ENCODE measurements at regions not wholly inside any gene's neighbourhood (a gene's known extent, or its start where the extent isn't known, plus 50 kb on each side); places are given as distances from the start of the nearest gene placed in this dataset.

- H3K4me3 ChIP-seq (ENCODE audit: low read depth, low read length): no peak overlapping the region
- TF ChIP-seq CTCF (IDR thresholded peaks at IDR 0.05; ENCODE audit: control insufficient read depth, extremely low read depth, insufficient read depth): no peak
- no peak for DNase-seq (ENCODE audit: low read depth)
Observed at GRCh38 chr22:47775191-47775590, 1012.7 kb downstream of the TBC1D22A start.

GRCh38 chr22:47773635-47774034 is 1011.2 kb downstream of the TBC1D22A start:
- no peak for DNase-seq (ENCODE audit: low read depth)
- no peak for TF ChIP-seq CTCF (IDR thresholded peaks at IDR 0.05; ENCODE audit: control insufficient read depth, extremely low read depth, insufficient read depth)
- H3K4me3 ChIP-seq (ENCODE audit: low read depth, low read length): no peak overlapping the region

GRCh38 chr22:47772864-47773263 is 1010.4 kb downstream of the TBC1D22A start:
- H3K4me3 ChIP-seq (ENCODE audit: low read depth, low read length): no peak overlapping the region
- TF ChIP-seq CTCF (IDR thresholded peaks at IDR 0.05; ENCODE audit: control insufficient read depth, extremely low read depth, insufficient read depth): no peak
- DNase-seq (ENCODE audit: low read depth): no peak

- no peak for TF ChIP-seq CTCF (IDR thresholded peaks at IDR 0.05; ENCODE audit: control insufficient read depth, extremely low read depth, insufficient read depth)
- DNase-seq (ENCODE audit: low read depth): no peak
- no peak overlapping the region for H3K4me3 ChIP-seq (ENCODE audit: low read depth, low read length)
Observed at GRCh38 chr22:47769652-47770051, 1007.2 kb downstream of the TBC1D22A start.

GRCh38 chr22:47768027-47768426 is 1005.6 kb downstream of the TBC1D22A start:
- no peak for DNase-seq (ENCODE audit: low read depth)
- TF ChIP-seq CTCF (IDR thresholded peaks at IDR 0.05; ENCODE audit: control insufficient read depth, extremely low read depth, insufficient read depth): no peak
- H3K4me3 ChIP-seq (ENCODE audit: low read depth, low read length): no peak overlapping the region

- no peak overlapping the region for H3K4me3 ChIP-seq (ENCODE audit: low read depth, low read length)
- no peak for DNase-seq (ENCODE audit: low read depth)
- no peak for TF ChIP-seq CTCF (IDR thresholded peaks at IDR 0.05; ENCODE audit: control insufficient read depth, extremely low read depth, insufficient read depth)
Observed at GRCh38 chr22:47767403-47767802, 1005.0 kb downstream of the TBC1D22A start.

- H3K4me3 ChIP-seq (ENCODE audit: low read depth, low read length): no peak overlapping the region
- TF ChIP-seq CTCF (IDR thresholded peaks at IDR 0.05; ENCODE audit: control insufficient read depth, extremely low read depth, insufficient read depth): no peak
- no peak for DNase-seq (ENCODE audit: low read depth)
Observed at GRCh38 chr22:47765757-47766156, 1003.3 kb downstream of the TBC1D22A start.
